ENCODE measurements at regions not wholly inside any gene's neighbourhood (a gene's known extent, or its start where the extent isn't known, plus 50 kb on each side); places are given as distances from the start of the nearest gene placed in this dataset.

DNA sequence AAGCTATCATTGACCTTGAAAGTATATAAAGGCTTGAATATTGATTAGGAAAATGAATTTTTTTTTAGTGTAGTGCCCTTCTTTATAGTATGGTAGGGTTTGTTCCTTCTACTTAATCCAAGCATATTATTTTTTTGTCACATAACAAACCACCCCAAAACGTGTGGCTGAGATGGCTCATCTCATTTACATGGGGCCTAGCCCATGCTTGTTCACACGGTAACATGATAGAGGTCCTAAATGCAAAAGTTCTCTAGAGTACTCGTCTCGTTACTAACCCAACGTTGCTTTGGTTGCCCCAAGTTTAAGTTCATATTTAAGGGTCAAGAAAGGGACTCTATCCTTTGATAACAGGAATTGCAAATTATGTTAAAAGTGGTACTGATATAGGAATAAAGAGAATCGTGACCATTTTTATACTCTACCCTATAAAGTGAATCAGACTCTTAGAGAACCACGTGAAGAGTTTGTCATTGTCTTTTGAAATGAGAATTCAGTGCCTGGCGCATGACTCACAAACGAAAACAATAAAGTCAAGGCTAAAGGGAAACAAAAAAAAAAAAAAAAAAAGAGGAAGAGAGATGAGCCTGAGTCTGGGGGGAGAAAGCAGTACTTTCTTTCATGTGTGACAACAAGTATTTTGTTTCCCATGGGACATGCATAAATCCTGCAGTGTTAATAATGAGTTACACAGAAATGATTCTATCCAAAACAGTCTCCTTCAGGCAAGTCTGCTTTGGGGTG lies 402.8 kb upstream of the NWD2 start:
- no peak for DNase-seq

DNA sequence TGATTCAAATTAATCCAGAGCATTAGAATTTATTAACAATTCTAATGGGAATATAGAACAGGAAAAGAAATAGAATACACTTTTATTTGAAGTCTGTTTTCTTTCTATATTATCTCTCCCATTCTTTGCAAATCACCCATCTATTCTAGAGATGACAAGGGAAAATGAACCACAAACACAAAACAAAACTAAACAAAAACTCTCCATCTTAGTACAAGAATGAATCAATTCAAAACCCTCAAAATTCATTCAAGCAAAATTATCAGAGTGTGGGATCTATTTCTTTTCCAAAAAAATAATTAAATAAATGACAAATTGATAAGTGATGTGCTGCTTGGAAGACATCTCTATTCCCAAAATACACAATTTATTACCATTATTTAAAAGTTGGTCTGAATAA lies 400.1 kb upstream of the NWD2 start:
- DNase-seq = no peak

DNA sequence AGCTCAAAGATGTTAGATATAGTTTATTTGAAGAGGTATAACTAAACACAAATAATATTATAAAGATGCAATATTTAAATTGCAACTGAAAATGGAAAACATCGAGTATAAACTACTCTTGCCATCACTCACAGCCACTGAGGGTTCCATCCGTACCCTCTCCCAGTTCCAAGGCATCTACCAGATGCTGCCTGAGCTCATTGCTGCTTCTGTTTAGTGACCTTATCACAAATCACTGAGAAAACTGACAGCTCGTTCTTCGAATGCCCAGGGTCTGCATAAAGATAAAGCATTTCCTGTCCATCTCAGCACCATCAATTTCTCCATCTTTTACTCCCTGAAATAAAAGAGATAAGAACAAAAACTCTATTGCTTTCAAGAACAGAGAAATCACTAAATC lies 391.7 kb upstream of the NWD2 start:
- DNase-seq = no peak

DNA sequence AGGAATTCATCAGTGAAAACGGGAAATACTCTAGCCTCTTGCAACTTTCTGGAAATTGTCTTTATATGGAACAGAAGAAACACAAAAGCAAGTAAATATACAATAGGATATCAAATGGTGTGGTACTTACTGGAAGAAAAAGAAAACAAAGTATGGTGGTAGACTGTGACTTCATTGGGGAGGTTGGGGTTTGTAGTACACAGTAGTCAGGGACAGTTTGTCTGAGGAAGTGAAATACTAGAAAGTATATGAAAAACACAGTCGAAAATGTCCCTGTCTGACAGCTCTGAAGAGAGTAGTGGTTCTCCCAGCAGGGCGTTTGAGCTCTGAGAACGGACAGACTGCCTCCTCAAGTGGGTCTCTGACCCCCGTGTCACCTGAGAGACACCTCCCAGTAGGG lies 390.0 kb upstream of the NWD2 start:
- DNase-seq = no peak

DNA sequence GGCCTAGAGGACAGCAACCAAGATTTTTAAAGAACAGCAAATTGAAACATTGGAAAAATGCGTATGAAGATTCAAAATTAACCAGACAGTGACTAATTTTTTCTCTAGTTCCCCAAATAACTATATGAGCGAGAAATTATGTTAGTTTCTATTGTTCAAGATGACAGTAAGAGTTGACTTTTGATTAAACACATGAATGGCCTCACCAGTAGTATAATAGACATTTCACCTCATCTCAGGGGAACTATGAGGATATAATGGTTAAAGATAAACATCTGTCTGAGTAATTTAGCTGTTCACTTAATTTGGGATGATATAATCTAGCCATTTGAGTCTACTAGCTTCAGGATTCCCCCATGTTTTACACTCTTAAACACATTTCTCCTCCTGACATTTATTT lies 380.9 kb upstream of the NWD2 start:
- DNase-seq = no peak

DNA sequence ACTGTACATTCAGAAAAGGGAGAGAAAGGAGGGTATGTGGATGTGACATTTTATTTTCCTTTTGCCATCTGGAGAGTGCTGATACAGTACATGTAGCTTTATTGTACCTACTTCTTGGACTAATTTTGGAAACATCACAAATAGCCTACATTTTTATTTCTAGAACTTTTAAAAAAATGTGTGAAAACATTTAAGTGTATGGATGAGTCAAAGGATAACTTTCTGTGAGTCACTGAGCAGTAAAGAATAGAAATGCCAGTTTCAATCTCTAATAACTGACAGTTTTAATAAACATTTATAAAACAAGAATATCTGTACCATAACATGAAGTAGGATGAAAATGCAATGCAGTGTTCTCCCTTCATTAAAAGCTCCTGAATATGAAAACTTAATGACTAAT lies 374.4 kb upstream of the NWD2 start:
- no peak for DNase-seq

DNA sequence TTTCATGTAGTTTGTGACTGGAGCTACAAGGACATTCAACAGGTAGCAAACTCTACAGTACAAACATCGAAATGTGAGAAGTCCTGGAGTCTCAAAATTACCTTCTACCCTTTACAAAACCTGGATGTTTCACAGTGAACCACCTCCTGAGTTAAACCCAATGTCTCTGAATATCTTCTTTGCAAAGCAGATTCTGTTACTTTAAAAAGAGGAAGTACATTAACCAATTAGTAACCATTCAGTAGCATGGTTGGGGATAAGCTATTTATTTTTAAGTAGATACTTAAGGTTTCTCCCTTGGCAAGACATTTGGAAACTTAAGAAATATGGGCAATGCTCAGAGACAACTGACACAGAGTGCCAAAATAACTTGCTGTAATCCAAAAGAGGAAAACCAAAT lies 371.9 kb upstream of the NWD2 start:
- DNase-seq = peak; percentile 50 to 74

DNA sequence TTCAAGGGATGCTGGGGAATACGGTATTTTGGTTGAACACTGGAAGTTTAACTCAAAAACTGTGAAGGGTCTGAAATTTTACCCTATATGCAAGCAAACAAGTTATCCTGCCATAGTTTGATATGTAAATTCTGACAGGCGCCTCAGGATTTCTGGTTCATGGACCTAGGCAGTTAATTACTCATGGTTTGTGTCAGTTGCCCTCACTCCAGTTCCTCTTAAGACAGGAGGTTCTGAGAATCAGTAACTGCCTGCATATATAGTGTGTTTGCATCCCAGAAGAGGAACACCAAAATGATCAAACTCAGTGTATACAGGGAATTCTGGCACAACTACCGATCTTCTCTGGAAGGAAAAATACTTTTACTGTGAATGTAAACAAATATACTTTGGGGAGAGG lies 360.4 kb upstream of the NWD2 start:
- no peak for DNase-seq

DNA sequence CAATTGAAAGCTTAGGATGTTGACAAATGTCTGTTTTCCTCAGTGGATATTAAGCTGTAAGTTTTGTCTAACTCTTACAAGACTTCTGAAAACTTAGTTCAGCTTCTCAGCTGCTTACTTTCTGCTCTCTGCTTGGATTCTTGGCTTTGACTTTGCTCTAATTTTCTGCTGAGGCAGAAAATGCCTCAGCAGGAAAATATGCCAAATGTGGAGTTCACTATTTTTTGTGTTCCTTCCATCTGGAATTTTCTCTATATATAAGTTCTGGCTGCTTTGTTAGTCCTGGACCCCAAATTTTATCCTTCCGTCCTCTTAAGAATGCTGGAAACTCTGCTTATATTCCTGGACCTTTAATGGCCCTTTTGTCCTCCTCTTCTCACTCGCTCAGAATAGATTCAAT lies 352.6 kb upstream of the NWD2 start:
- DNase-seq = no peak

DNA sequence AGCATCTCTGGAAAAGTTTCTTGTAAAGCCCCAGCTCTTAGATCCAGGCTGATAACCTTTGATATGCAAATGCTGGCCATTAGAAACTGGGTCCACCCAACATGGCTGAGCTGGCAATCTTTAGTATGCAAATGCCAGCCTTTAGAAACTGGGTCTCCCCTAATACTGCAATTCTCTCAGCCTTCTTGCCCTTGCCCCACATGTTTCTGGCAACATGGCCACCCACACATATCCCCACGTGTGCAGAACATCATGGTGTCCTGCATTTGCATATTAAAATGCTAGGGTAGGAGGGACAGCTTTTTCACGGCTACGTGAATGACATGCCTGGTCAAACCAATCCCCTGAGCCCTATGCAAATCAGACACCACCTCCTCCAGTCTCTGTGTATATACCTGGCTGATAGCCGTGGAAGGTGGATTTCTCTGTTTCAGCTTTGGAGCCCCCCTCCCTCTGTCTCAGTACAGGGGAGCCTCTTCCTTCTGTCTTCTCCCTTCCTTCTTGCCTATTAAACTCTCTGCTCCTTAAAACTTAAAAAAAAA lies 344.0 kb upstream of the NWD2 start:
- no peak for DNase-seq

DNA sequence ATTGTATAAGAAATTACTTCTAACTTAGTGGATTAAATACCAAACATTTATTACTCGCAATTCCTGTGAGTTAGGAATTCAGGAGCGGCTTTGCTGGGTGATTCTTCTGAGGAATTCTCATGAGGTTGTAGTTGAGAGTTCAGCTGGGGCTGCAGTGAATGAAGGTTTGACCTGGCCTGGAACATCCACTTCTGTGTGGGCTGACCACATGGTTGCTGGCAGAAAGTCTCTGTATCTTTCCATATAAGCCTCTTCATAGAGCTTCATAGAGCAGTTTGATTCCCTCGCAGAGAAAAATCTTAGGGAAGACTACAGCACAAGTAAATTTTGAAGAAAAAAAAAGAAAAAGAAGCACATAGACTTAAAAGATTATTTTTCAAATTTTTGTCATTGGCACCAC lies 339.7 kb upstream of the NWD2 start:
- DNase-seq = no peak

DNA sequence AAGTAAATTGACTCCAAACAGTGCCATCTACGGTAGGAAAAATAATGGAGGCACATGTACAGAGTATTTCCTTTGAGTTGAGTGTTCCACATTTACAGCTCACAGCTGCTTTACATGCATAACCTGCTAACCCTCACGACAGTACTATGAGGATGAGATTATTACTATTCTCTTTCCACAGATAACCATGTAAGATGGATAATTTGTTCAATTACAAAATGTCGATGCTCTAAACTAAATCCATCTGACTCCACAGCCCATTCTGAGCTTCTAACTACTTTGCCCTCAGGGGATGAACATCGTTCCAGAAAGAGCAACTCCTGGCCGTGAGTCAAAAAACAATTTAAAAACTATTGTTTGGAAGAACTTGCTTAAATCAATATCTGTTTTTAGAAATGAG lies 330.4 kb upstream of the NWD2 start:
- DNase-seq = no peak

DNA sequence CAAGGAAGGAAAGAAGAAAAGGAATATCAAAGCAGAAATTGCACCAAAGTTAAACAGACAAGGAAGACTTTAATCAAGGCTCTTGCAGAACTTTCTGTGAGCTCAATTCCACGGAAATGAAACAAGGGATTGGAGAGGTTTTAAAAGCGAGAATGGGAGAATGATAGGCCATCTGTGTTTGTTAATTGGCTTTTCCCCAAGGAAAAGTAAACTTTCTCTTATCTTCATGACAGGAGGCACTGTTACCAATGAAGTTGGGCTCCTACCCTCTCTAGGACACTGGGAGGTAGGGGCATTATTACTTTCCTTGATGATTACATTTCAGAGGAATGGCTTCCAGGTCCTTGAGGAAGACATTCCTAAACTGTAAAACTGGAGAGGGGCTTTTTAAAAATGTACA lies 328.8 kb upstream of the NWD2 start:
- DNase-seq = no peak

DNA sequence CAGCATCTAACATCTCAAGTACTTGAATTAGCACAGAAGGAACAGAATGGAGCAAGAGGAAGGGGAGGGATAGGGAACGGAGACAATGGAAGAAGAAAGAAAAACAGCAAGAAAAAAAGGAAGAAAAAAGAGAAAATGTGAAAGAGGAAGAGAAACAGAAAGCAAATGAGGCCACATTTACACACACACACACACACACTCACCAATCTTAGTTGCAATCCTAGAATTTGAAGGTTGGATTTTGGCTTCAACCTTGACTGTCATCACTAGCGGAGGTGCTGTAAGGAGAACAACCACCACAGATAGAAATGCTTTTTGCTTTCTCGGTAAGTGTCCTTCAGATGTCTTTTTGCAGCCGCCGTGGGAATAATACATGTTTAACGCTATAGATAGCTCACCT lies 327.1 kb upstream of the NWD2 start:
- DNase-seq = peak in 1 of 2 experiments; percentile 9

DNA sequence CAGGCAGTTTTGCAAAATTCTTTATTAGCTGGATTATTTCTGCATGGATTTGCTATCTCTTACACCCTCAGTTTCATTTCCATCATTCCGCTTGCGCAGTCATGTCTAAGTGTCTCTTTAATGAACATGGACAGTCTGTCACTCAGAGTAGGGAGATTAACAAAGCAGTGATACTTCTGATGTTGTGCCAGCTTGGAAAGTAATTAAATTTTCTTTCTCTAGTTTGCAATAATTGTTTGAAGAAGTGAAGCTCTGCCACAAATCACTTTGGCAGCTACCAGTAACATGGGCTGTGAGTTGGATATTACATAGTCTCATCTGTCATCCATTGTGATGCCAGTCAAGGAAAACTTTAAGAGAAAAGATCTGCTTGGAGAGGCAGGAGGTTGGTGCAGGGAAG lies 324.8 kb upstream of the NWD2 start:
- DNase-seq = no peak

DNA sequence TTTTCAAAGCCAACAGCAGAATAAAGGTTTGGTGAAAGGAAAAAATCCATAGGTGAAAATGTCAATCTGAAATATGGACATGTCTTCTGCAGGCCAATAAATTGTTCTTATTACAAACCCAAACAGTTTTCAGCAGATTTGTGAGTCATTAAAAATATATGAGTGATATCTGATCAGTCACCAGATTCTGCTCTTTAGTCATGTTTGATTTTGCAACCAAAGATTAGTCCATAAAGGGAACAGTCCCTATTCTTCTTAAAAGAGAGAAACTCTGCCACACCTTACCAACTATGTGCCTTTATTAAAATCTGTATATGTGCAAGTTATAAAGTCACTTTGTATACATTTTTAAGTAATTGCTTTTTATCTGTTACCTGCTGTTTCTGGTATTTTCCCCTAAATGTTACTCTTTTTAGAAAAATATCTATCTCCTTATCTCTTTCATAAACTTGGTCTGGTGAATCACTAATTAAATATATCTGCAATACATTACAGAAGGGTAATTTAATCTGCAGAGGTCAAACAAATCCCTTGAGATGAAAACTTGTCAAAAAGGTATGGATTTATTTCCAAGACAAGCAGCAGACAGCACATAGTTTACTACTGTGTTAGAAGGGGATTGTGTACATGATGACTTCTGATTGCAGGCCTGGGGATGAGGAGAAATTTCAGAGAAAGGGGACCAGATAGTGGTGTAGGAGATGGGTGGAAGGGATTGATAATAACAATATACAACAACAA lies 322.9 kb upstream of the NWD2 start:
- DNase-seq = no peak

DNA sequence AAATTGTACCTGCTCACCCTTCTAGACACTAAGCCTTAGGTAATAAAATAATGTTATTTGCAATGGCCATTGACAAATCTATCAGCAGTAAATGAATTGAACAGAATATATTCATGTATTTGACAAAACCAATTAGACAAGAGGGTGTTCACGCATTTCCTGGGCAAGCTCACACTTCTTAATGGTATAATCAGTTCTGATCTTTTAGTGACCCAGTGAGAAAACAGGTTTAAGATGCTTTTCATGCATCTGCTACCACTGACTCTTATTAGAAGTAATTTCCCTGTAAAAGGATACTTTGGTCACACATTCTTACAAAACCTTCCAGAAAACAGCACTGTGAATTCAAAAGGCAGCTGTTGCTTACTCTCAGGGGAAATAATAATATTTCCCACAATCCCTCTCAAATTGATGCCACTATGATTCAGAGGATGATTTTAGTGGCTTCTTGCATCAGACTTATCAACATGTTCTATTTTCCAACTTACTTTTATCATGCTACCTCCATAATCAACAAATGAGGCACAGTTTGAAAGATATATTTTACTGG lies 313.9 kb upstream of the NWD2 start:
- DNase-seq = no peak

DNA sequence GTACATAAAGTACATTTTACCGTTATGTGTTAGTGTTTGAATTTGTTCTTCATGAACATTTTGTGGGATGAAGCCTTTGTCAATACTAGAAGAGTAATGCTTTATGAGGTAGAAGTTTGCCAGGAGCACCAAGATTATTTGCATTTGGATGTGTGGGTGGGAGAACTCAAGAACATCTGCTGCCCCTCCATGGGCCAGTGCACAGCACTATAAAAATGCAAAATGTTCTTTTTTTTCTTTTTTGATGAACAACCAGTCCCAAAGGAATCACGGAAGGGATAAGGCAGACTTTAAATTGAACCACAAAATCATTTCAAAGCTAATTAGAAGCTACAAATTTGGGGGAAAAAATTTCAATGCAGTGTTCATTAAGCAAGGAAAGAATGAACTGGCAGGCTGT lies 300.3 kb upstream of the NWD2 start:
- DNase-seq = no peak

DNA sequence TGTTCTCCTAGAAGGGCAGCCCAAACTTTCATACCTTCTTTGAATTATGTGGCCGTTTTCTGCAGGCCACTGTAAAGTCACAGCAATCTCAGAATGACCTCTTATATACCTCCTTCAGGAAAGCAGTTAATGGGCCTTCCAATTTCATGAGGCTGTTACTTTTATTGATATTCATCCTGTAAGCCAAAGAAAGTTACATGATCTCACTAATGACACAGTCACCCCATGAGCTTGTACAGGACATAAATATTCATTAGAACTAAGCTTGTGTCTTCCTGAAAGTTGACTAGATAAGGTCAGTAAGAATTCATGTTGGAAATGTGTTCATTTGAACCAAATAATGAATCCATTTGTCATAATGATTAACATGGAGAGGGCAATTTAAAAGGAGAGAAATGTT lies 283.1 kb upstream of the NWD2 start:
- DNase-seq = no peak

DNA sequence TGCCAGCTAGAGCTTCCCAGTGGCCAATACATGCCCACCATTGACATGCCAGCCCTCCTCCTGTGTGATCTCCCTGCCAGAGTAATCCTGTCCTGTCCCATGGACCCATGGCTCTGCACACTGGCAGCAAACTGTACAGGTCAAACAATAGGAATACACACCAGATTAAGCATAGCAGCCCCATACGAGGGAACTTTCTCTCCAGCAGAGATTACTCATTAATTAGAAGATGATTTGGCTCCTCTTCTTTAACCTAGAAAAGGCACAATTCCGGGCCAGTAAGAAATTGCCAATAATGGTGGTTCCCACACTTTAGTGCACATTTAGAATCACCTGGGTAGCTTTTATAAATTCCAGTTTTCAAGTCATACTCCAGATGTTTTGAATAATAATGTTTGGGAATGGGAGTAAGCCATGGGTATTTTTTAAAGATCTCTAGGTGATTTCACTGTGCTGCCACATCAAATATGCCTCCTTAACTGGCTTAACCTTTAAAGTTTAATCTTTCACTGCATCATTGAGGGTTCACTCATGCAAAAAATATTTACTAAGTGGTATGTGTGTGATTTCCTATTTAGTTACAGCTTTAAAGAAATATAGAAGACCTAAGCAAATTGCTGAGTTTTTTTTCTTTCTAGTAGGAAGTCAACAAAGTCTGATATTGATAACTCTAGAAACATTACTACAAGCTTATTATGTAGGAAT lies 277.6 kb upstream of the NWD2 start:
- no peak for DNase-seq

DNA sequence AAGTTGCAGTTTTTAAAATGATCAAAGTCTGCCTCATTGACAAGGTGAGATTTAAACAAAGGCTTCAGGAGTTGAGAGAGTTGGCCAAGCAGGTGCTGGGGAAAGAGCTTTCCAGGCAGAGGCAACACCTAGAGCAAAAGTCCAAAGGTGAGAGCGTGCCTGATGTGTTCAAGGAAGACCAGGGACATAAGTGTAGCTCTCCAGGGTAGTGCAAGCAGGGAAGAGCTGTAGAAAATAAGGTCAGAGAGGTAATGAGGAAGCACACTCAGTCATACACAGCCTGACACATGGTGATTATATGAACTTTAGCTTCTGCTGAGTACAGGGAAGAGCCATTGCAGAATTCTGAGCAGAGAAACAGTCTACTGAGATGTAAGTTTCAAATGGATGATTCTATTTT lies 265.0 kb upstream of the NWD2 start:
- no peak for DNase-seq

DNA sequence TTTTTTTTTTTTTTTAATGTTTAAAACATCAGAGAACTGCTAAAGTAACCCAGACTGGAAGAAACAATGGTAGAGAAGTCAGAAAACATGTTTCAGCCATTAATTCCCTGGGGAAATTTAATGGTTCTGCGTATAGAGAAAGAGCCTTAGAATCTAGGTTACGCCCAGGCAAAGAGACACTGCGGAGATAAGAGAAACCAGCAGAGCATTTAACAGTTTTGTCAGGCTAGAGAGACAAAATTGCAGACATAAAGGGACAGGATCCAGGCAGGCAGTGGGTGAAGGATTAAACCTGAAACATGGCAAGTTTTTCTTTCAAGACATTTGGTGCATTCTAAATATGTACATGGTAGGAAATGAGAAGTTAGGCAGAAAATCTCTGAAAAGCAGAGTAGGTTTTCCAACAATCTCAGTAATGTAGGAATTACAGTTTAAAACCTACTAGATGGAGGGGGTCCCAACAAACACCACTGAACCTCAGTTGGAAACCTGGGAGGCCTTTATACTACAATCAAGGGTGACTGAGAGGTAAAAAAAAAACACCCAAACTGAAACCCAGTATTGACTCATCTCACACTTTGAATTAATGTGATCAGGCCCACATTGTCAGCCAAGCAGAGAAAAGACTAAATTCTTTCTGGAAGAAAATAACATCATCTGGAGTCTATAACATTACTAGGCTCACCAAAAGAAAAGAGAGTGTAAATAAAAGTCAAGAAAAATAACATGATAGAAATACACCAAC lies 254.2 kb upstream of the NWD2 start:
- no peak for DNase-seq

DNA sequence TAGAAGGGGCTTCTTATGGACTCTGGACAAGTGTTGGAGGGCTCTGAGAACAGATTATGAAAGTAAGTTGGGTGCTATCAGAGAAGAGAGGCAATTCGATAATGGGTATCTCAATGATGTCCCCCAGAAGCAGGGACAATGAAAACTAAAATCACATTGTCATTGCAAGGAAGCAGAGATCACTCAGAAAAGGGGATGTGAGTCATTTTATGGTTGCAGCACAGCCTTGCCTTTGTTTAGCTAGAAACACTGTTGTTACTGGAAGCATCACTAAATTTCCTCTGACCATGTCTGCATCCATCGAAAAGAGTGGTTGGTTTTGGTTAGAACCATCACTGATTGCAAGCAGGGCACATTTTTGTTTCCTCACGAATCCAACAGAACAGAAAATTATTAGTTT lies 246.8 kb upstream of the NWD2 start:
- peak in 1 of 2 experiments; percentile 7 for DNase-seq
